GM20000 (cell line): ENCODE measurements at regions not wholly inside any gene's neighbourhood (a gene's known extent, or its start where the extent isn't known, plus 50 kb on each side); places are given as distances from the start of the nearest gene placed in this dataset.

Experiments
- DNase-seq: peaks from one replicate; pipeline ENCODE4 v3.0.0; 2012; ENCODE audit warnings: low spot score
- CTCF ChIP-seq: IDR thresholded peaks from 2 replicates; pipeline ENCODE4 v1.5.1; 2012; ENCODE audit warnings: mild to moderate bottlenecking, control low read depth; ENCODE audit errors: extremely low read depth, missing control alignments

DNA sequence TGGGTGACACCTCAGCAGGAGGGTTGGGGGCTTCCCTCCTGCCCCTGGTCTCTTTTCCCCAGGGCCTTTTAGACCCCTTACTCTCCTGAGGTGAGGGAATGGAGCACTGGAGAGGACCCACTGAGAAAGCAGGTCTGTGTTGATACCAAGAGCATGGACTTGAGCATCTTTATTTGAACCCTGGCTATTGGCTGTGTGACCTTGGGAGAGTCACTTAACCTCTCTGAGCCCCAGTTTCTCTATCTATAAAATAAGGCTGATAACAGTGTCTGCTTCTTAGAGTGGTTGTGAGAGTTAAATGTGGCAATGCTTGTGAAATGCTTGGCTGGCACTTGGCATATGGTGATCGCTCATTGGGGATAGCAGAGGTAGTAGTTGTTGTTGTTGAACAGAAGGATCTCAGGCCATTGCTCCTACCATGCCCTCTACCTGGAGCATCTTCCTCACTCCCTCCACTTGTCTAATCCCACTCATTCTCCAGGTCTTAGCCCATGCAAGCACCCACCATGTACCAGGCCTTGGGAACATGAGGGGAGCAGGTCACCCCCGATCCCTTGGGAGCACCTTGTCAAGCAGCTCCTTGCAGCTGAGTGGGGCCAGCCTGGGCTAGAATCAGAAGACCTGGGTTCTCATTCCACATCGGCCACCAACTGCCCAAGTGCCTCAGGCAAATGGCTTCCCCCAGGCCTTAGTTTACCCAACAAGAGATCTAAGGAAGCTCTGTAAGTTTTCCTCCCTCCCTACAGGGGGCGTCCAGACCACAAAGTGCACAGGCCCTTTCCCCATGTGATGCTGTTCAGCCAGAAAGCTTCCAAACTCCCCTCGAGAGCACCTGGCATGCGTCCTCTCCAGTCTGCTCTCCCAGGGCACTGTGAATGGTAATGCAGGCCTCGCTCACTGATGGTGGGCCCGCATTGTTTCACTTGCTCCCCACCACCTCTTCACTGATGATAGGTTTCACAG, 96.7 kb downstream of the LSM3 start:
- TF ChIP-seq CTCF = no peak
- no peak for DNase-seq

GRCh38 chr3:14275962-14276909, 97.6 kb downstream of the LSM3 start:
- DNase-seq = no peak
- TF ChIP-seq CTCF = no peak

- TF ChIP-seq CTCF = no peak
- no peak for DNase-seq
These were observed 98.9 kb downstream of the LSM3 start for GRCh38 chr3:14277557-14277956.

DNA sequence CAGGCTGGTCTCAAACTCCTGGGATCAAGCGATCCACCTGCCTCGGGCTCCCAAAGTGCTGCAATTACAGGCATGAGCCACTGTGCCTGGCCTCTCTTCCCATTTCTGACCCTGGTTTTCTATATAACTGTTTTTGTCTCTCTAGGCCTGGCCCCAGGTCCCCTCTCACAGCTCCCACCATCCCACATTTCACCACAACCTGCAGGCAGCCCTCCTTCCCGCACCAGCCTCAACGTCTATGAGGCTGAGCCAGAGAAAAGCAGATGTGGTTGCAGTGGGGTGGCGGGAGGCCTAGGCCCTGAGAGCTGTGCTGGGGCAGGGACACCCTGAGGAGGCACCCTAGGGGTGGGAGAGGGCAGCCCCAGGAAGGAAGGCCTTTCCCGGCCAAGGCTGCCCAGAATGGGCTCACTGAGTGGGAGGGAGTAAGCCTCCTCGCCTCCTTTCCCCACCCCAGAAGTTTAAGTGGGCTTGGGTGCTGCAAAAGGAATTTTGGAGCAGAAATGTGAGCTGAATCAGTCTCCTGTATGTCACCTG, 99.7 kb downstream of the LSM3 start:
- no peak for TF ChIP-seq CTCF
- no peak for DNase-seq

- TF ChIP-seq CTCF = no peak
- no peak for DNase-seq
These were observed 100.4 kb downstream of the LSM3 start for GRCh38 chr3:14278799-14279625.

GRCh38 chr3:14279626-14280061, 101.0 kb downstream of the LSM3 start:
- DNase-seq = no peak
- no peak for TF ChIP-seq CTCF
